GM19238 (cell line): ENCODE measurements at regions not wholly inside any gene's neighbourhood (a gene's known extent, or its start where the extent isn't known, plus 50 kb on each side); places are given as distances from the start of the nearest gene placed in this dataset.
"Not testable (repeated sequence)": the region's sequence is repeated elsewhere in the genome, so short reads cannot be mapped to it uniquely, and the experiment has no call there.

Experiments used
- DNase-seq: peaks from one replicate; pipeline ENCODE4 v3.0.0; 2011; ENCODE audit warnings: low spot score; ENCODE audit not compliant: insufficient read length

DNA sequence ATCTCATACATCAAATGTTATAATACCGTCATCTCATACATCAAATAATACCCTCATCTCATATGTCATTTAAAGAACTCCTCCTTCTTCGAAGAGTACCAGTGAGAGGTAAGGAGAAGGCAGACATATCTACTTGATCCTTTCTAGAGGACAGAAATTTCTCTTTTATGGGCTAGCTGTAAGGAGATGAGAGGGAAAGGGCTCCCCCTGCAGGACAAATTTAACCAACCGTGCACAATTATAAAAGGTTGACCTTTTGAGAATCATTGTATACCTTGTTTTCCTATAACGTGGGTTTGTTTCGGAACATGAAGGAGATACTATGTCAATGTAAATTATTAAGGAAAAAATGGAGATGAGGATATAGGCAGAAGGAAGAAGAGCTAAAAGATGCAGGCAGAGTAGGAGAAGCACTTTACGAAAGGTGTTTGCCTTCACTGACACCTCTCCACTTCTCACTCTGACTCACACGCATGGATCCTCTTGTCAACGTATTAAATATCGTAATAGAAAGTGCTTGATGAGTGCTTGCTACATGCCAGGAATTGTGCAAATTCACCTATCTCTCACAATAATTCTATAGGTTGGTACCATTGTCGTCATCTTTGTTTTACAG lies 465.9 kb upstream of the ERCC4 start:
- no peak for DNase-seq

DNA sequence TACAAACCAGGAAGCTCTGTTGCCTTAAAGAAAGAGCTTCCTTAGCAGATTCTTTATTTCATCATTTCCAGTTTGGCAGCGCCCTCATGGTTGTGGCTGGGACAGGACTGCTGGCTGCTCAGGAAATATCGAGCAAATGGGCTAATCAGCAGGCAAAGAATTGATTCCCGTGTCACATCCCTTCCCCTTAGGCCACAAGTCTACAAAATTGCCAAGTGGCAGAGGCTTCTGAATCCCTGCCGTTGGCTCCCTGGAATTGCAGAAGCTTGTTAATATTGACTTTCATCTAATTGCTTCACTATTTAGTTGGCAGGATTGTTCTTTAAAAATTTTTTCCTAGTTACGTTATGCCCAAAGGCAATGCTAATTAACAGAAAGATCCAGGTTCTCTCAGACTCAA lies 456.3 kb upstream of the ERCC4 start:
- no peak for DNase-seq

DNA sequence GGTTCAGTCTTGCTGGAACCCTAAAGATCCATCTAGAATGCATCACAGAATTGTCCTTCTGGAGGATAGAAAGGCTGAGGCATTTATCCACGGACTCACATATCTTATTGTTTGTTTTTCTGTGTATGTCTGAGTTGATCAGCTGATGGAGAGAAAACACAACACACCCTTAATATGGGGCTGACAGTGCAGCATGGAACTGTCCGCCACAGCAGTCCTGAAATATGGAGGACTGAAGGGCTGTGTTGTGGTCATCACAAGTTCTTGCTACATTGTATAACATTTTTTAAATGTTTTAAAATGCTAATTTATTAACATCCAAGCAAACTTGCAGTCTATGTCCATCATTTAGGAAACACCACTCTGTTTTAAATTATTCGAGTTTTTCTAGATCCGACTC lies 448.9 kb upstream of the ERCC4 start:
- no peak for DNase-seq

DNA sequence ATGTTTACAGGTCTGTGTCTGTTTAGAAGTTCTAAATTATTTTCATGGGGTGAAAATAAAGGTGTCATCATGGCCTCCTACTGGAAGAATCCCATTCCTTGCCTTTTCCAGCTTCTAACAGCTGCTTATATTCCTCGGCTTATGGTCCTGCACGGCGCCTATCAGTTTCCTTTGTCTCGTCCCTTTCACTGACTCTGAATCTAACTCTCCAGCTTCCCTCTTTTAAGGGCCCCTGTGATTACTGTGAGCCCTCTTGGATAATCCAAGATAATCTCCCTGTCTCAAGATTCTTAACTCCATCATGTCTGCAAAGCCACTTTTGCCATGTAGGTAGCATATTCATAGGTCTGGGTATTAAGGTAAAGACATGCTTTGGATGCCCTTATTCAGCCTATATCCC lies 441.0 kb upstream of the ERCC4 start:
- DNase-seq, result no peak

DNA sequence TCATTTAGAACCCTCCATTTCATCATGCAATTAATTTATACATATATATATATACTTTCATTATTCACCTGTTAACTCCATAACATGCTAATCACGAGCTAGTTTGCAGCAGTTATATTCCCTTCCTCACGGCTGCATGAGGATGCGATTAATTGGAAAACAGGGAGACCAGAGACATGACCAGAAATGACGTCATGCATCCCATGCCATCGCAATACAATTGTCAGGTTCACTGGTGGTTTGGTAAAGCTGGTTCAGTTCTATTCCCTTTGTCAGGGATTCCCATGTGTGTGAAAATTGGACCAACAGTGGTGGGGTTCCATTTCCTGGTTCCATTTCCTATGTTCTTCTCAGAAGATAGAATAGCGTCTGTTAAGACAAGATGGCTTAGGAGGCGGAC lies 440.4 kb upstream of the ERCC4 start:
- DNase-seq, result no peak

DNA sequence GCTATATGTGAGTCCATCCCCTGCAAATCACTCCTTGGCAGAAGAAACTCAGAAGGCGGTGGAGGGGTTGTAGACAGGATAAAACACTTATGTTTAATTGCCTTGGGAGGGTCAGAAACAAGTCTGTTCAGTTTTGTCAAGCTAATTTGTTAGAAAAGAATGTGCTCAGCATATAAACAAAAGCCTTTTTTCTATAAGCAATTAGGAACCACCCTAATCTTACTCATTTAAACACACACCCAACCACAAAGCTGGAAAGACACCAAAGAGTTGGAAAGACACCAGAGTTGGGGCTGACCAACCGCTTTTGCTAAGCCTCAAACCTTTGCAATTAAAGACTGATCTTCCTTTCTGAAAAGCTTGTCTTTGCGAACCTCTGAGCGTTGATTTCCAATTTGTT lies 439.2 kb upstream of the ERCC4 start:
- no peak for DNase-seq

DNA sequence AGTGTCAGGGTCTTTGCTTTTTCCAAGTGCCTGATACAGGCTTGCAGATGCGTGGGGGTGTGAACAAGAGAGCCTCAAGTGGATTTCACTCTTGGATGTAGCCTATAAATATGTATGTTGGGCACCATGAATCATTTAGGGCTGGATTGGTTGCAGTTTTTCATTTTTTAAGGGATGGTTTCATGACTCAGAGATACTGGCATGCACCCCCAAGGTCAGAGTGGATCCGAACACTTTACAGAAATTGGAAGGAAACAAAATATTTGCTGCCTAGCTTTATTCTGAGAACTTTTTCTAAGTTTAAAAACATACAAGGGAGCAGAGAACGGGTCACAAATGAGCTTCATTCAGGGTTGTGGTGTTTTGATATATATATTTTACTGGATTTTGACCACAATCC lies 436.8 kb upstream of the ERCC4 start:
- DNase-seq, result no peak

DNA sequence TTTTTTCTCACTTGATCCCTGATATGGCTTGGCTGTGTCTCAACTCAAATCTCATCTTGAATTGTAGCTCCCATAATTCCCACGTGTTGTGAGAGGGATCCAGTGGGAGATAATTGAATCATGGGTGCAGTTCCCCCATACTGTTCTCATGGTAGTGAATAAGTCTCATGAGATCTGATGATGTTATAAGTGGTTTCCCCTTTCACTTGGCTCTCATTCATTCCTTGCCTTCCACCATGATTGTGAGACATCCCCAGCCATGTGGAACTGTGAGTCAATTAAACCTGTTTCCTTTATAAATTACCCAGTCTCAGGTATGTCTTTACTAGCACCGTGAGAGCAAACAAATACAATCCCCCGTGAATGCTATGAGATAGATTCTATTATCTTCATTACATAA lies 430.5 kb upstream of the ERCC4 start:
- not testable (repeated sequence) for DNase-seq

DNA sequence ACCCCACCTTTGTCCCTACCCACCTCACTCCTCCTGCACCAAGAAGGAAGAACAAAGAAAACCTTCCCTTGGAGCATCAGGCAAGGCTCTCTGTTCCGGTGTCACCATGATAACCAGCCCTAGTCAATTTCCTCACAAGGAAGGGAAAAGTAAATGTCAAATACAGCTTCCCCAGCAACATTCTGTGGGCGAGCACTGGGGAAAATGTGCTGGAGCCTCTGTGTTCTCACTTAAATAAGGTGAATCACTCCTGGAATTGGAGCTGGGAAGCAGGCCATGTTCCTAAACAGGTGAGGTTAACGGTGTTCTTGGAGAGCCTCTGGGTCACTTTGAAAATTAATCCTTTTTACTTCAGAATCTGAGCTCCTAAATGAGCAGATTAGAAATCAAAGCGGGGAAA lies 427.9 kb upstream of the ERCC4 start:
- DNase-seq, result no peak

DNA sequence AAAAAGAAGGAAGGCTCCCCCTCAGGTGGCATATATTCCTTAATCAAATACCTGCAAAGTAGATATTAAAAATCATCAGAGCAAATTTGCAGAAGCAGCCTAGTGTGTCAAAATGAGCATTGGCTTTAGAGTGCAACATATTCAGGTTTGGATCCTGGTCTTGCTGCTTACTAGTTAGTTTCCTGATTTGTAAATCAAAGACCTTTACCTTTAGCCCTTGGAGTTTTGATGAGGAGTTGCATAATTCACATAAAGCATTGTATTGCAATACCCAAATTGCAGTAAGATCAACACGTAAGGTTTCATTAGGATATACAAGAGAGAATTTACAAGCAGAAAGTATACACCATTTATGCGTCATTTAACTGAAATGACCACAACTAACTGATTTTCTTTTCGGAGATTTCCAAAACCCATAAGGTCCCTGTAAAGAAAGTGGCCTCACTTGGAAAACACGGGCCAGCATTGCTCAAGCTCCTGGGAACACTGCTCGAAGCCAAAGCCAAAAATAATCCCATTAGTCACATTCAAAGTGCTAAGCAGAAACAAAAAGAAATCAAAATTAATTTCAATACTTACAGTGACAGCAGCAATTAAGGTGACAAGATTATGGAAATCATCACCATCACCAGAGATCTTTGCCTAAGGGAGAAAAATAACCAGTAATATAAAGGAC lies 415.9 kb upstream of the ERCC4 start:
- no peak for DNase-seq

DNA sequence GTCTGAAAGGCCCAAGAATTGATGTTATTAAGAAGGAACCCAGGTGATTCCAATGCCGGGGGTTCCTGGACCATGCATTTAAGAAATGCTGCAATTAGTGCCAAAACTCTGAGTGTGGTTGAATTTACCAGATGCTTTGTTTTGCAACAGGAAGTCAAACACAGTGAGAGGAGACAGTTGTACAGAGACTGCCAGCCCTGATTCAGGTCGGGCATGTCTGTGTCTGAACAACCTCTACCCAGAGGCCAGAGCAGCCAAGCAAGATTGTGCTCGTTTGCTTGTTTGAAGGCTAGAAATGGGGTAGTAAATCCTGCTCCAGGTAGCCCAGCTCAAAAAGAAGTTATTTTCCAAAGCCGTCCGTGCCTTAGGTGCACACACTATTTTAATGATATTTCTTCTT lies 412.4 kb upstream of the ERCC4 start:
- DNase-seq, result no peak

DNA sequence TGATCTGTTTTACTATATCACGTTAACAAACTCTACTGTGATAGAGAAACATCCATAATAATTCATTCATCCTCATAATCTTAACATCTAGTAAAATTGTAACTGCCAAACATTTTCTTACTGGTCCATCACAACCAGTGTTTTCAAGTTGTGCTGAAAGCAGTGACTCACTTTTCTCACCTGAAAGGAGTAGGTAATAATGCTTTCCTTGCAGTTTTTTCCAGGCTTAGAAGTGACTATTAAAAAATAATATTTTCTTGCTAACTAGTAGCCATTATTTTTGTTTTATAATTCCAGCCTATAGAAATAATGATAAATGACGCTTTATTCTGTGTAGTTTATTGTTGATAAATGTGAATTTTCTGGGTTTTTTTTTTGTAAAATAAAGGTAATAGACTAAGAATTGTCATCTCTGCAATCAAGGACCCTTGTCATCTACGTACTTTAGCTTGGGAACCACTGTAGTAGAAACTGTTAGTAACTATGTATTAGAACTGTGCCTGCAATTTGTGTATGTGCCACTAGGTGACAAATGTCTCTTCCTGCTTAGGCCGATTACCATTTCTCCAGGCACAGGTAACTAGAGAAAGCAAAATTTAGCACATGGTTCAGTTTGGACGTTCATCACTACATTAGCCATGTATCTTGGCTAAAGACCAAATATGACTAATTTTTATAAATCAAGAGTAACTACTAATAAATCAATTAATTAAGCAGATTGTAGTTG lies 409.4 kb upstream of the ERCC4 start:
- no peak for DNase-seq

DNA sequence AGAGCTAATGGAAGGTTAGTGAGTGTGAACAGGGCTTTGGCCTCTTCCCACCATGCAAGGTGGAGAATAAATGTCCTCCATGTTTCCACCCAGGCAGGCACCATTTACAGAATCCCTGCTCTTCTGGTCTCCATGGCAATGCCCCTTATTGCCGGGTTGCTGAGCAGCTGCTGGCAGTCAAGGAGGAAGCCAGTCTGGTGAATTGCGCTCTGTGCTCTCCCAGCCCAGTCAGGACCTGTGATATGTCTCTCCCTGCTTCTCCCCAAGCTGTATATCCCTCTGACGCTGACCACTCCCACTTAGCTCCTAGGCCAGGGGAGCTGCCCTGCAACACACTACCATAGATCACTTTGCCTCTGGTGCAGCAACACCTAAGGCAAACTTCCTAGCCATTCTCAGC lies 402.1 kb upstream of the ERCC4 start:
- DNase-seq, result no peak

DNA sequence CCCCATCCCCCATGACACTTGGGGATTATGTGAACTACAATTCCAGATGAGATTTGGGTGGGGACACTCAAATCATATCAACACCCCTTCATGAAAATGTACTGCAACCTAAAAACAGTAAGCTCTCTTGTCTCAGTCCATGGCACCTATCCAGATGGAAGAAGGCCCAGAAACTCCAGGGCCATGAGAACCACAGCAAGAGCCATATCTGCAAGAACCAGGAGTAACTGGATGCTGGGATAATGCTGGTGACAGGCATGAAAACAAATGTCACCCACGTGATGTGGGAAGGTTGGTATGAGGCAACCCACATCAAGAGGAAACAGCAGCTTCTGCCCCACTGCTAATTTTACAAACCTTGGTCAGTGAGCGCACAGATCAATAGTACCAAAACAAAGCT lies 400.1 kb upstream of the ERCC4 start:
- DNase-seq, result no peak

DNA sequence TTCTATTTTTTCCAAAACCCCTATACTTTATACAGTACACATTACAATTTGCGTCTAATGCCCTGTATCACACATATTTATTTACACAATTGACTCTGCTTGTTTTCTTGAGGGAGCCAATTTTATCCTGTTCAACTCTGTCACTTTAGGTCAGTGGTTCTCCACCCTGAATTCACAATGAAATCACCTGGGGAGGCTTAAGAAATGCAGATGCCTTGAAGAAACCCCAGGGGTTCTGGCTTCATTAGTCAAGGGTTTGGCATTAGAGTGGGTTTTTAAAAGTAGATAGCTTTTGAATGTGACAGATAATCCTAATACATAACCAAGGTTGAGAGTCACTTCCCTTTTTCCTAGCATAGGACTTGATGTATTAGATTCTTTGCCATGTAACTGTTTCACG lies 398.6 kb upstream of the ERCC4 start:
- DNase-seq, result no peak

DNA sequence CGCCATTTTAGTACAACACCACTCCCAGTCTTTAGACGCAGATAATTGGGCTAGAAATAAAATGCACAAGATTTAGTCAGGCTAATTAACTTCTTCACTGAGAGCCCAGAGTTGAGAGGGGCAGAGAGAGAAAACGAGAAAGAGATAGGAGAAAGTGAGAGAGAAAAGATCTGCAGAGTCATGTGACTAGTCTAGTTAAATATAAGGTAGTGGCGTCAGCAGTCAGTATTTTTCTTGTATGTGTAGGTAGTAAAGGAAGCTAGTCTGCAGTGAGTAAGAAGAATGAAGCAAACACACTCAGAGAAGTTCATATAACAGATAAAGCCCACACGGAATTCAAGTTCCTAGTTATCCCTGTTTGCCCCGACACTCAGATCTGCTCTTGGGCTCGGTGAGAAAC lies 392.6 kb upstream of the ERCC4 start:
- DNase-seq, result no peak

DNA sequence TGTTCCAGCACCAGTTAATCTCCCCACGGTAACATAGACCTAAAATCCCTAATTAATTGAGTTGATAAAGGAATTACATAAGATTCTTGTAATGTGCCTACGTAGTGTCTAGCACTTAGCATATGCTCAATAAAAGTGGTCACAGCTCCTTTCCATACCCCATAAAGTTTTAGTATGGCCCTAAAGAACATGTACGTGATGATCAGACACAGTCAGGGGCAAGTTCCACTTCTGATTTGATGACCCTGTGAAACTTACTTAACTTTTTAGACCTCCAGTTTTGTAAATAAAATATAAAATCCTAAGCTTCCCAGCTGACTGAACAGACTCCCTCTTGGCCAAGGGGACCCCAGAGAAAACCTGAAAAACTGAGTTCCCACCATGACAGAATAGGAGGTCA lies 391.3 kb upstream of the ERCC4 start:
- no peak for DNase-seq

DNA sequence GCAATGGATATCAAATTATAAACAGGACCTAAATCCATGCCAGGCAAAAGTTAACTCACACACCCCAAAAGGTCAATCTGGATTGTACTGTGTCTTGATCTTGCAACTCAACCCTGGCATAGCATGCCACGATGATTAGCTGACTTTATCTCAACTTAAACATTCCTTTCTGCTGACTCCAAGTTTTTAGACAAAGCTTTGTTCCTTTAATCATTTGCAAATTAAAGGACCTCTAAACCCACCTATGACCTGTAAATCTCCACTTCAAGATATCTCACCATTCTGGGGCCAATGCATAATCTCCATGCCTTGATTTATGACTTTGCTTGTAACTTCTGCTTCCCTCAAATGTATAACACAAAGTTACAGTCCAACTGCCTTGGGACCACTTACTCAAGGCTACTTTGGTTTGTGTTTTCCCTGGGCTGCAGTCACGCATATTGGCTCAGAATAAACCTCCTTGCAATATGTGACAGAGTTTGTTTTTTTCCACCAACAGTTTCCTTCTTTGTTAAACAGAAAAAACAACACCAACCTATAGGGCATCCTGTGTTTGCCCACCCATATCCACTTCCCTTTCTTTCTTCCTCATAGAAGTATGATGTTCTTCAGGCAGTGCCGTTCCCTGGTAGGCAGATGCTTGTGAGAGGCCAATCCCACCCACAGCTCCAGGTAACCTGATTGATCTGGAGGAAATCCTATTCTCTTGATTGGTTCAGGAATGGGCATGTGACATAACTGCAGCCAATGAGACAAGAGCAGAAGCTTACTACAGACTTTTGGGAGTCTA lies 390.6 kb upstream of the ERCC4 start:
- DNase-seq, result no peak

DNA sequence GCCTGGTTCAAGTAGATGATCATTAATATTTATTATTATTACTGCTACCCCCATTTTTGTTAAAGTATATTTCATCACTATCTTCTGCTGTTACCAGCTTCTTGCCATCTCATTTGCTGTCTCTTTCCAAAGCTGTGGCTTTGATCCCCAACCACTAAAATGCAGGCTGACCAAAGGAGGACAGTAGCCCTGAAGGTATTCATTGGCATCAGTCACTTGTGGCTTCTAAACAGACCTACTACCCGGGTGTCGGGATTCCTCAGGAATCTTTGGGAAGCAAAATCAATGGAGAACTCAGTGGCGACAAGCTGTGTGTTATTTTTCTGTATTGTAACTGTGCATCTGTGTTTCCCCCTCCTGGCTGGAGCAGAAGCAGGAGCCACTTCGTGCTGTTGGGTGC lies 379.2 kb upstream of the ERCC4 start:
- no peak for DNase-seq

DNA sequence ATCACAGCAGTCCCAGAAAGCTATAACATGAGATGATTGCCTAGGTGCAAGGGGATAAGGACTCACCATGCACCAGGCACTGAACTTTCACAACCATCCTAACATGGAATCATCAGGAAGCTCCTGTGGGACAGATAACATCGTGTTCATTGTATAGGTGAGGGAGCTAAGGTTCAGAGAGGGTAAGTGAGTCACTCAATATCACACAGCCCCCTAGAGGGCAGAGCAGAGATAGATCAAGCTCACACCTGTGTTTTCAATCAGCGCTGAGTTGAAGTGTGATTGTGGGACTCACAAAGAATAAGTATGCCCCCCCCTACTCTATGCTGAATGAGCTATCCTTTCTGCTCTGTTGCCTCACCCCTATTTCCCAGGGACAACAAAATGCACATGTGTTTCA lies 377.7 kb upstream of the ERCC4 start:
- no peak for DNase-seq

DNA sequence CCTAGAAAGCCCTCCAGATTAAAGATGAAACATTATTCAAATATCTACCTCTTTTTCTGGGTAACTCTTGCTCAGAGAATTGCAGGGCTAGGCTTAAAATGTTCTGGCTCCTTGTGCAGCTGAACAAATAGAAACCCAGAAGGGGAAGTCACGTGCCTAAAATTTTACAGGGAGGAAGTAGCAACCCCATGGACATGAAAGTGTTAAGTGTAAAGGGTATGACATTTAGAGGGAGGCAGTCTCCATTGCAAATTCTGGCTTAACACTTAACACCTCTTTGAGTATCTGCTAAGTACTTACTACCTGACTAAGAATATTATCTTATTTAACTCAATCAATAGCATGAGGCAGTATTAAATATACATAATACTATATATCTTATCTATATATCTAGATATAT lies 376.1 kb upstream of the ERCC4 start:
- no peak for DNase-seq

DNA sequence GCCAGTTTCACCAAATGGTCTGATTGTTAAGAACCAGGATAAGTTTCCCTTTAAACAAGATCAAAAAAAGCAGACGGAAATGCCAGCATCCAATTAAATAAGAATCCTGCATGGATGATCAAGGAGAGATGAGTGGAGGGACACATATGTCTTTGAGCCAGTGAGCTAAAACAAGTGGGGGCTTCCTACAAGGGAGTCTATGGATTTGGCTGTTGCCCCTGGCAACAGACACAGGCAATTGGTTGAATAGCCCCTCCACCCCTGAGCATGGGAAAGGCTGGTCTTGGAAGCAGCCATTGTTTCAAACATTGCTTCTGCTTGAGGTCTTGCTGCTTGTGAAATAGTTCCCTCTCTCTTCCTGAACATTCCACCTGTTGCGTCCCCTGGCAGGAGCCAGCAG lies 374.7 kb upstream of the ERCC4 start:
- no peak for DNase-seq
